ENCODE measurements at regions not wholly inside any gene's neighbourhood (a gene's known extent, or its start where the extent isn't known, plus 50 kb on each side); places are given as distances from the start of the nearest gene placed in this dataset.

DNA sequence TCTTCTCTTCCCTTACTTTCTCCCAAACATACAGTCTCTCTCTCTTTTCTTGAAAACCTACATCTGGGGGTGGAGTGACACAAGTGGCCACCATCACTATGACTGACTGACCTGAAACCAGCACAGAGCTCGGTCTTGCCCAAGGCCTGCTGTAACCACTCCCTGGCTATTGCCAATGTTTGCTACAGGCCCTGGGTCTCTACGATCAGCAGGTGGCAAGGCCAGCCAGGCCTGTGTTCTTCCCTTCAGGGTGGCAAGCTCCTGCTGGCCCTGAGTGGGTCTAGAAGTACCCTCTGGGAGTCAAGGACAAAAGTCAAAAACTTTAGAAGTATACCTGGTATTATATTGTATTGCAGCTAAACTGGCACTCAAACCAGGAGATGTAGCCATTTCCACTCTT, 140.9 kb upstream of the TGFBR2 start:
- no peak overlapping the region; the same call in 1 of the 2 replicates for H4K8ac ChIP-seq (ENCODE audit: extremely low read depth, insufficient read depth, low read length)
- H3K4ac ChIP-seq (replicated peaks; ENCODE audit: insufficient read length, low read depth, low read length), result no peak overlapping the region
- H3K14ac ChIP-seq (ENCODE audit: insufficient read length), result no peak overlapping the region
- H4K91ac ChIP-seq (replicated peaks; ENCODE audit: insufficient read length, low read length), result no peak overlapping the region
- no peak overlapping the region for H3K9ac ChIP-seq (replicated peaks in 1 of 4; ENCODE audit: extremely low read depth in 1 of 4, low read depth in 3 of 4, low read length in 3 of 4)
- H3K4me1 ChIP-seq (replicated peaks in 1 of 4; ENCODE audit: control insufficient read depth in 3 of 4, insufficient read depth in 4 of 4, low read length in 3 of 4), result no peaks in the 10 kb centered on the region
- ChIA-PET POLR2A (ENCODE audit: partially characterized antibody) (no interaction called here), CTCF (ENCODE audit: partially characterized antibody) (interaction anchor here (1.0 kb wide), 1 partner anchor 13 kb away, joined by 3 read pairs; no protein-coding TSS in a partner anchor)
- H2AK5ac ChIP-seq (ENCODE audit: low read depth, low read length), result no peak overlapping the region
- no peaks in the 10 kb centered on the region for H3K23me2 ChIP-seq (ENCODE audit: low read depth, low read length)
- H3K18ac ChIP-seq (ENCODE audit: extremely low read depth, low read length), result no peak overlapping the region
- no peaks in the 10 kb centered on the region for H3K9me3 ChIP-seq (ENCODE audit: insufficient read depth in 2 of 2, low read depth in 1 of 2, low read length in 1 of 2)
- DNase-seq (ENCODE audit: low read depth in 1 of 2, low spot score in 2 of 2) (no peak), FAIRE-seq (no peak)
- no peaks in the 10 kb centered on the region for H3K27me3 ChIP-seq (replicated peaks in 1 of 4; ENCODE audit: control insufficient read depth in 3 of 4, extremely low read depth in 1 of 4, insufficient read depth in 3 of 4, low read length in 3 of 4)
- H2BK20ac ChIP-seq (ENCODE audit: low read length), result no peak overlapping the region
- H2BK12ac ChIP-seq (ENCODE audit: low read depth, low read length), result no peak overlapping the region
- 96% methylated on average over 2 of the region's 2 CpGs; no CpG with 5 or more reads in 1 of the 2 experiments for WGBS, 2 experiments (ENCODE audit: extremely low coverage in 1 of 2, insufficient coverage in 1 of 2, insufficient read length in 1 of 2, insufficient replicate concordance in 2 of 2, low coverage in 1 of 2, low lambda C conversion rate in 2 of 2, missing lambda C conversion rate in 1 of 2)
- no peak overlapping the region for H2BK5ac ChIP-seq (ENCODE audit: low read depth, low read length)
- H3K4me2 ChIP-seq (ENCODE audit: insufficient read depth in 1 of 2, low read depth in 2 of 2, low read length in 2 of 2), result no peak overlapping the region
- H2BK120ac ChIP-seq (replicated peaks; ENCODE audit: low read depth, low read length), result no peak overlapping the region
- H2AFZ ChIP-seq (ENCODE audit: low read length), result no peak overlapping the region
- H4K5ac ChIP-seq (ENCODE audit: insufficient read length, low read depth, low read length), result no peak overlapping the region
- no peaks in the 10 kb centered on the region for H3K36me3 ChIP-seq (ENCODE audit: control insufficient read depth in 2 of 4, insufficient read depth in 4 of 4, low read length in 3 of 4)
- H4K20me1 ChIP-seq (replicated peaks in 1 of 2; ENCODE audit: control insufficient read depth in 1 of 2, insufficient read depth in 2 of 2, low read length in 2 of 2), result no peaks in the 10 kb centered on the region
- no peak overlapping the region for H2BK15ac ChIP-seq (ENCODE audit: low read length)
- no peak overlapping the region for H3K4me3 ChIP-seq (ENCODE audit: extremely low read depth in 1 of 4, insufficient read depth in 2 of 4, low read depth in 3 of 4, low read length in 4 of 4)
- H3K23ac ChIP-seq (ENCODE audit: insufficient read length), result no peak overlapping the region
- TF ChIP-seq RFX5 (IDR thresholded peaks at IDR 0.05; ENCODE audit: borderline replicate concordance, low read depth, low read length), result no peak
- no peaks in the 10 kb centered on the region for H3K79me1 ChIP-seq (ENCODE audit: low read depth, low read length)
- no peaks in the 10 kb centered on the region for H3K79me2 ChIP-seq (ENCODE audit: control insufficient read depth in 1 of 2, insufficient read depth in 2 of 2, low read length in 2 of 2)
- no peak overlapping the region for H3K27ac ChIP-seq (ENCODE audit: low read depth, low read length)
- H3K56ac ChIP-seq (replicated peaks; ENCODE audit: insufficient read length, low read depth, low read length), result no peak overlapping the region
